ENCODE measurements at regions not wholly inside any gene's neighbourhood (a gene's known extent, or its start where the extent isn't known, plus 50 kb on each side); places are given as distances from the start of the nearest gene placed in this dataset.

DNA sequence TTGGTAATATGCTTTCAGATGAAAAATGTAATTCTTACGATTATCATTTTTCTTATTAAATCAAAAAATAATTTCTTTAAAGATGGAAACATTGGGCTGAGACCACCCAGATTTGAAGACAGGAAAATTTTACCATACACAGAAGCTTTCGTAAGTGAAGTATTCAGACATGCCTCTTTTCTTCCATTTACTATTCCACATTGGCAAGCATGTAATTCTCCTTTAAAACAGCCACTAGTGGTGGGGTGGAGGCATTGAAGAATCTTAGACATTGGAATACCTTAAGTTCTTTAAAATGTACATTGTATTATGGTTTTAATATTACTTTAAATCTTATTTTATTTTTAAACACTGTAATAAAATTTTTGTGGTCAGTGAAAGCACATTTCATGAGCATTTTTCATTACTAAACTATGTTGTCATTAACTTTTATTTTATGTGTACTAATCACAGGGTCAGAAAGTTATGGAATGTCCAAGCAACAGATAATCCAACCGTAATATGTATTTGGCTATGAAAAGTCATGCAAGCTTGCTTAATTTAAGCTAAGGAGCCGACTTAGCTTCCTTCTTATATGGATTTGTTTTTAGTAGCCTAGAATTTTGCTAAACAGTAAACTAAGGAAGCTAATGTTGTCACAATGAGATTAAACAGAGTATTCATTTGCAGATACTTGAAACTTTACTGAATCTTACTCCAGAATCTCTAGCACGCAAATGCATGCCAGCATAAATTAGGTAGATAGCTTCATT, 97.4 kb upstream of the ALDH1A1 start:
- TF ChIP-seq CTCF (IDR thresholded peaks at IDR 0.05) = no peak
- no peak for TF ChIP-seq POLR2A (IDR thresholded peaks at IDR 0.05)
- TF ChIP-seq EP300 (IDR thresholded peaks at IDR 0.05) = no peak

Data from ovary (tissue), 3 donors.